ENCODE measurements at regions not wholly inside any gene's neighbourhood (a gene's known extent, or its start where the extent isn't known, plus 50 kb on each side); places are given as distances from the start of the nearest gene placed in this dataset.
A peak's percentile ranks its signal among the peaks of the same experiment; 100 is the strongest.

GRCh38 chr5:125408448-125409233, 662.2 kb upstream of the ZNF608 start:
- H3K27ac Mint-ChIP-seq, result peak overlapping the region; percentile 45; the same call in 1 of the 2 replicates
- TF ChIP-seq CTCF (IDR thresholded peaks at IDR 0.05), result no peak
- no peaks in the 10 kb centered on the region for H3K36me3 Mint-ChIP-seq (ENCODE audit: low read depth)
- H3K27me3 Mint-ChIP-seq (ENCODE audit: insufficient read depth), result peaks cover 7% of the 10 kb centered on the region
- H3K4me1 Mint-ChIP-seq (ENCODE audit: low read depth), result peaks cover 56% of the 10 kb centered on the region
- peak; percentile 81 for DNase-seq
- H3K9me3 Mint-ChIP-seq, result peaks cover 5% of the 10 kb centered on the region; the same call in 1 of the 2 replicates
- peak overlapping the region; percentile 76 for H3K4me3 Mint-ChIP-seq

- H3K4me1 Mint-ChIP-seq (ENCODE audit: low read depth), result peaks cover 56% of the 10 kb centered on the region
- peak overlapping the region; percentile 76 for H3K4me3 Mint-ChIP-seq
- peak; percentile 5 for DNase-seq
- no peak for TF ChIP-seq CTCF (IDR thresholded peaks at IDR 0.05)
- peaks cover 7% of the 10 kb centered on the region for H3K27me3 Mint-ChIP-seq (ENCODE audit: insufficient read depth)
- H3K9me3 Mint-ChIP-seq, result peaks cover 5% of the 10 kb centered on the region; the same call in 1 of the 2 replicates
- H3K36me3 Mint-ChIP-seq (ENCODE audit: low read depth), result no peaks in the 10 kb centered on the region
- peak overlapping the region; percentile 45 for H3K27ac Mint-ChIP-seq
Measured at GRCh38 chr5:125409234-125409860, 662.9 kb upstream of the ZNF608 start.

- Mint-ChIP-seq H3K36me3 (ENCODE audit: low read depth) (no peaks in the 10 kb centered on the region), H3K4me3 (peak overlapping the region; percentile 76), H3K4me1 (ENCODE audit: low read depth) (peaks cover 56% of the 10 kb centered on the region), H3K9me3 (no peaks in the 10 kb centered on the region), H3K27me3 (ENCODE audit: insufficient read depth) (peaks cover 7% of the 10 kb centered on the region), H3K27ac (peak overlapping the region; percentile 45)
- no peak for TF ChIP-seq CTCF (IDR thresholded peaks at IDR 0.05)
- no peak for DNase-seq
Measured at GRCh38 chr5:125409861-125410536, 663.6 kb upstream of the ZNF608 start.

GRCh38 chr5:125410537-125411070, 664.2 kb upstream of the ZNF608 start:
- H3K9me3 Mint-ChIP-seq, result no peaks in the 10 kb centered on the region
- no peak for TF ChIP-seq CTCF (IDR thresholded peaks at IDR 0.05)
- peak overlapping the region; percentile 37 for H3K27ac Mint-ChIP-seq
- peaks cover 7% of the 10 kb centered on the region for H3K27me3 Mint-ChIP-seq (ENCODE audit: insufficient read depth)
- peak; percentile 30 for DNase-seq
- H3K36me3 Mint-ChIP-seq (ENCODE audit: low read depth), result no peaks in the 10 kb centered on the region
- H3K4me1 Mint-ChIP-seq (ENCODE audit: low read depth), result peaks cover 56% of the 10 kb centered on the region
- peak overlapping the region; percentile 83 for H3K4me3 Mint-ChIP-seq

GRCh38 chr5:125411071-125411743, 664.8 kb upstream of the ZNF608 start:
- Mint-ChIP-seq H3K27ac (peak overlapping the region; percentile 37), H3K36me3 (ENCODE audit: low read depth) (no peaks in the 10 kb centered on the region), H3K4me1 (ENCODE audit: low read depth) (peaks cover 56% of the 10 kb centered on the region), H3K9me3 (no peaks in the 10 kb centered on the region), H3K4me3 (peak overlapping the region; percentile 83), H3K27me3 (ENCODE audit: insufficient read depth) (peaks cover 7% of the 10 kb centered on the region)
- peak; percentile 6 for DNase-seq
- TF ChIP-seq CTCF (IDR thresholded peaks at IDR 0.05), result no peak

Measured in HFFc6 (cell line).